ENCODE measurements at regions not wholly inside any gene's neighbourhood (a gene's known extent, or its start where the extent isn't known, plus 50 kb on each side); places are given as distances from the start of the nearest gene placed in this dataset.

DNA sequence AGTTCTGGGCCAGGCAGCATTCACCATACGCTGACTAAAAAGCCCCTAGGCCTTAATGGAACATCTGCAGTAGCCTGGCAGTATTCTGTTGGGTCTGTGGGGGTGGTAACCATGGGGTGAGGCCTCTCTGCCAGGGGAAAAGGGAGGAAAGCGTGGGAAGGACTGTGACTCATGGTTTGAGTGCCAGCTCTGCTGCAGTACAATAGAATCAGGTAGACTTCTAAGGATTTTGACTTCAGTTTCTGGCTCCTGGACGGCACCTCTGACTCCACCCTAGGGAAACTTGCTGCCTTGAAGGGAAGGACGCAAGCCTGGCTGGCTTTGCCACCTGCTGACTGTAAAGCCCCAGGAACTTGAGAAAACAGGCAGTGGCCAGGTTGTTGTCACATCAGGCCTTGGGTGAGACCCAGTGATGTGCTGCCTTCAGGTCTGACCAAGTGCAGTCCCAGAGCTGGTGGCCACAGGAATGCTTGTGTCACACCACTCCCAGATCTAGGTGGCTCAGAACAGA is 148.6 kb downstream of the SUCNR1 start:
- no peak overlapping the region for H2BK5ac ChIP-seq (ENCODE audit: low read depth, low read length)
- H3K79me2 ChIP-seq (ENCODE audit: control insufficient read depth in 1 of 2, insufficient read depth in 2 of 2, low read length in 2 of 2), result no peaks in the 10 kb centered on the region
- no peak overlapping the region; the same call in 1 of the 2 replicates for H3K18ac ChIP-seq (ENCODE audit: extremely low read depth, low read length)
- no peak overlapping the region for H2BK15ac ChIP-seq (ENCODE audit: low read length)
- no peak overlapping the region for H2BK12ac ChIP-seq (ENCODE audit: low read depth, low read length)
- no peaks in the 10 kb centered on the region for H3K9me3 ChIP-seq (ENCODE audit: insufficient read depth in 2 of 2, low read depth in 1 of 2, low read length in 1 of 2)
- H4K91ac ChIP-seq (replicated peaks; ENCODE audit: insufficient read length, low read length), result no peak overlapping the region
- no peak overlapping the region for H3K56ac ChIP-seq (replicated peaks; ENCODE audit: insufficient read length, low read depth, low read length)
- FAIRE-seq (no peak), DNase-seq (ENCODE audit: low read depth in 1 of 2, low spot score in 2 of 2) (no peak)
- ChIA-PET POLR2A (ENCODE audit: partially characterized antibody) (no interaction called here), CTCF (ENCODE audit: partially characterized antibody) (no interaction called here)
- no peaks in the 10 kb centered on the region for H3K36me3 ChIP-seq (ENCODE audit: control insufficient read depth in 2 of 4, insufficient read depth in 4 of 4, low read length in 3 of 4)
- no peak overlapping the region for H3K4me3 ChIP-seq (ENCODE audit: extremely low read depth in 1 of 4, insufficient read depth in 2 of 4, low read depth in 3 of 4, low read length in 4 of 4)
- 82% methylated on average over 3 of the region's 4 CpGs; no CpG with 5 or more reads in 1 of the 2 experiments for WGBS, 2 experiments (ENCODE audit: extremely low coverage in 1 of 2, insufficient coverage in 1 of 2, insufficient read length in 1 of 2, insufficient replicate concordance in 2 of 2, low coverage in 1 of 2, low lambda C conversion rate in 2 of 2, missing lambda C conversion rate in 1 of 2)
- no peak overlapping the region for H3K14ac ChIP-seq (ENCODE audit: insufficient read length)
- H3K4ac ChIP-seq (replicated peaks; ENCODE audit: insufficient read length, low read depth, low read length), result no peak overlapping the region
- no peak overlapping the region for H4K5ac ChIP-seq (ENCODE audit: insufficient read length, low read depth, low read length)
- no peak overlapping the region for H3K9ac ChIP-seq (replicated peaks in 1 of 4; ENCODE audit: extremely low read depth in 1 of 4, low read depth in 3 of 4, low read length in 3 of 4)
- no peak for TF ChIP-seq TEAD4 (IDR thresholded peaks at IDR 0.05; ENCODE audit: low read depth, low read length)
- TF ChIP-seq KDM4A (IDR thresholded peaks at IDR 0.05; ENCODE audit: low read depth, low read length, severe bottlenecking), result no peak
- no peak for TF ChIP-seq EGR1 (IDR thresholded peaks at IDR 0.05; ENCODE audit: borderline replicate concordance, low read depth, low read length)
- TF ChIP-seq SP2 (IDR thresholded peaks at IDR 0.05; ENCODE audit: low read length), result no peak
- no peak for TF ChIP-seq MAFK (IDR thresholded peaks at IDR 0.05; ENCODE audit: low read depth, low read length)
- TF ChIP-seq CEBPB (IDR thresholded peaks at IDR 0.05; ENCODE audit: low read depth, low read length), result no peak
- no peak for TF ChIP-seq BACH1 (IDR thresholded peaks at IDR 0.05; ENCODE audit: low read length)
- no peak for TF ChIP-seq SUZ12 (IDR thresholded peaks at IDR 0.05; ENCODE audit: low read length)
- H2AFZ ChIP-seq (ENCODE audit: low read length), result 0 out of 2 replicates have a peak overlapping the region, but pooled peaks have one; percentile 64
- H2BK120ac ChIP-seq (replicated peaks; ENCODE audit: low read depth, low read length), result no peak overlapping the region
- H3K27ac ChIP-seq (ENCODE audit: low read depth, low read length), result no peak overlapping the region
- H2AK5ac ChIP-seq (ENCODE audit: low read depth, low read length), result no peak overlapping the region
- H3K4me1 ChIP-seq (replicated peaks in 1 of 4; ENCODE audit: control insufficient read depth in 3 of 4, insufficient read depth in 4 of 4, low read length in 3 of 4), result no peaks in the 10 kb centered on the region
- no peaks in the 10 kb centered on the region for H3K27me3 ChIP-seq (replicated peaks in 1 of 4; ENCODE audit: control insufficient read depth in 3 of 4, extremely low read depth in 1 of 4, insufficient read depth in 3 of 4, low read length in 3 of 4)
- H4K8ac ChIP-seq (ENCODE audit: extremely low read depth, insufficient read depth, low read length), result no peak overlapping the region
- no peaks in the 10 kb centered on the region for H4K20me1 ChIP-seq (replicated peaks in 1 of 2; ENCODE audit: control insufficient read depth in 1 of 2, insufficient read depth in 2 of 2, low read length in 2 of 2)
- H3K79me1 ChIP-seq (ENCODE audit: low read depth, low read length), result no peaks in the 10 kb centered on the region
- H2BK20ac ChIP-seq (ENCODE audit: low read length), result no peak overlapping the region
- no peaks in the 10 kb centered on the region for H3K23me2 ChIP-seq (ENCODE audit: low read depth, low read length)
- no peak overlapping the region for H3K4me2 ChIP-seq (ENCODE audit: insufficient read depth in 1 of 2, low read depth in 2 of 2, low read length in 2 of 2)
- no peak overlapping the region for H3K23ac ChIP-seq (ENCODE audit: insufficient read length)
